A549 (cell line): ENCODE measurements at regions not wholly inside any gene's neighbourhood (a gene's known extent, or its start where the extent isn't known, plus 50 kb on each side); places are given as distances from the start of the nearest gene placed in this dataset.

Experiments used
- ATAC-seq, 2 experiments: fragments of 200-7000 bp in 1 of 2; fragments of >200 bp in 1 of 2; cut with Nextera tagmentation in 1 of 2; cut with Tn5 transposase in 1 of 2; 3 replicates each; pipeline versions ENCODE4 v1.8.0 to v1.9.1; 2018 to 2020; ENCODE audit warnings: mild to moderate bottlenecking in 1 of 2, moderate library complexity in 1 of 2
- CTCF ChIA-PET: fragments of 300-600 bp; sonication (Branson Sonifier 250); formaldehyde crosslinking; extraction: SDS; loops from one replicate; lab custom pipeline; 2021; ENCODE audit warnings: antibody characterized with exemption, inconsistent platforms; lab: Yijun Ruan, JAX
- POLR2A ChIA-PET: fragments of 350-600 bp; formaldehyde crosslinking; extraction: SDS; loops from one replicate; lab custom pipeline; 2021; ENCODE audit warnings: antibody characterized with exemption, inconsistent platforms; lab: Yijun Ruan, JAX
- DNase-seq, 2 experiments: peaks; one replicate each; pipeline versions ENCODE4 v3.0.0 to v3.0.0-alpha.2; 2011 to 2016; ENCODE audit warnings: low read depth in 1 of 2, low spot score in 1 of 2
- FAIRE-seq: peaks from 2 replicates; lab custom pipeline; 2011; peaks lifted over from hg19 to GRCh38; lab: Jason Lieb, UNC
- H3K27ac ChIP-seq, 2 experiments: fragments of >200 bp; sonication (Bioruptor Twin); formaldehyde crosslinking; 3 replicates each; pipeline ENCODE4 v1.5.1; 2016 to 2017
- H3K4me1 ChIP-seq: fragments of >200 bp; sonication (Bioruptor Twin); formaldehyde crosslinking; 3 replicates; pipeline ENCODE4 v1.6.1; 2016
- H3K4me2 ChIP-seq: fragments of >200 bp; sonication (Bioruptor Twin); formaldehyde crosslinking; 3 replicates; pipeline ENCODE4 v1.6.1; 2016
- H3K4me3 ChIP-seq: fragments of >200 bp; sonication (Bioruptor Twin); formaldehyde crosslinking; 3 replicates; pipeline ENCODE4 v1.5.1; 2016
- H3K9me3 ChIP-seq: fragments of >200 bp; sonication (Bioruptor Twin); formaldehyde crosslinking; 3 replicates; pipeline ENCODE4 v1.6.1; 2016
- BHLHE40 ChIP-seq: IDR thresholded peaks from 2 replicates; pipeline ENCODE4 v1.6.1; 2012; ENCODE audit warnings: low read depth, low read length, inconsistent platforms
- CBX8 ChIP-seq: fragments of 200-600 bp; sonication (generic); IDR thresholded peaks from 2 replicates; pipeline ENCODE4 v1.6.1; 2016
- CHD2 ChIP-seq: fragments of 150-350 bp; IDR thresholded peaks from 2 replicates; pipeline ENCODE4 v1.6.1; 2014; ENCODE audit warnings: low read length; ENCODE audit not compliant: partially characterized antibody
- EHF ChIP-seq: fragments of 250-450 bp; sonication (Bioruptor Pico); IDR thresholded peaks from 2 replicates; pipeline ENCODE4 v1.5.0; 2020; ENCODE audit warnings: mild to moderate bottlenecking
- ESRRA ChIP-seq: fragments of 150-350 bp; IDR thresholded peaks from 2 replicates; pipeline ENCODE4 v1.6.1; 2014; ENCODE audit warnings: mild to moderate bottlenecking, low read length, borderline replicate concordance
- FOSB ChIP-seq: fragments of 250-450 bp; sonication (Bioruptor Pico); IDR thresholded peaks from 2 replicates; pipeline ENCODE4 v1.5.0; 2020; ENCODE audit warnings: mild to moderate bottlenecking, moderate library complexity
- FOSL2 ChIP-seq, 2 experiments: fragments of 450-650 bp in 1 of 2; fragments of >200 bp in 1 of 2; sonication (Bioruptor Twin) in 1 of 2; formaldehyde crosslinking; IDR thresholded peaks; 2 replicates each; pipeline versions ENCODE4 v1.5.0 to v1.6.1; 2016 to 2020; ENCODE audit warnings: mild to moderate bottlenecking in 1 of 2, moderate library complexity in 1 of 2
- FOXS1 ChIP-seq: fragments of 250-450 bp; sonication (Bioruptor Pico); IDR thresholded peaks from 2 replicates; pipeline ENCODE4 v1.5.0; 2020; ENCODE audit warnings: mild to moderate bottlenecking, moderate library complexity
- HEYL ChIP-seq: fragments of 250-450 bp; sonication (Bioruptor Pico); IDR thresholded peaks from 2 replicates; pipeline ENCODE4 v1.8.0; 2021; ENCODE audit warnings: mild to moderate bottlenecking, moderate library complexity
- MYC ChIP-seq: IDR thresholded peaks from 2 replicates; pipeline ENCODE4 v1.6.1; 2012; ENCODE audit warnings: mild to moderate bottlenecking, inconsistent platforms, low read length, improper control_type of control experiment, borderline replicate concordance
- POLR2AphosphoS2 ChIP-seq: conservative IDR thresholded peaks from 2 replicates; pipeline ENCODE4 v1.6.1; 2012; ENCODE audit warnings: low read length, improper control_type of control experiment, inconsistent platforms
- RAD21 ChIP-seq, 2 experiments: fragments of >200 bp in 1 of 2; sonication (Bioruptor Twin) in 1 of 2; formaldehyde crosslinking in 1 of 2; IDR thresholded peaks in 1 of 2; conservative IDR thresholded peaks in 1 of 2; 2 replicates in 1 of 2; 3 replicates in 1 of 2; pipeline ENCODE4 v1.6.1; 2012 to 2018; ENCODE audit warnings: inconsistent platforms in 1 of 2
- RARB ChIP-seq: fragments of 250-450 bp; sonication (Bioruptor Pico); IDR thresholded peaks from 2 replicates; pipeline ENCODE4 v1.8.0; 2021; ENCODE audit warnings: mild to moderate bottlenecking, moderate library complexity
- RCOR1 ChIP-seq: fragments of 150-350 bp; IDR thresholded peaks from 2 replicates; pipeline ENCODE4 v1.6.1; 2014; ENCODE audit warnings: antibody characterized with exemption, low read length, low read depth
- RFX5 ChIP-seq: fragments of 450-650 bp; IDR thresholded peaks from 2 replicates; pipeline ENCODE4 v1.7.1; 2014; ENCODE audit warnings: antibody characterized with exemption, mild to moderate bottlenecking, moderate library complexity
- RNF2 ChIP-seq: fragments of 200-600 bp; sonication (generic); IDR thresholded peaks from 2 replicates; pipeline ENCODE4 v1.6.1; 2016; ENCODE audit warnings: low read depth, mild to moderate bottlenecking, antibody characterized with exemption, moderate library complexity, borderline replicate concordance
- SREBF2 ChIP-seq: fragments of 450-650 bp; IDR thresholded peaks from 2 replicates; pipeline ENCODE4 v1.6.1; 2014; ENCODE audit warnings: mild to moderate bottlenecking, moderate library complexity
- ZFP36 ChIP-seq: fragments of 450-650 bp; IDR thresholded peaks from 2 replicates; pipeline ENCODE4 v1.6.1; 2014; ENCODE audit warnings: borderline replicate concordance; ENCODE audit not compliant: partially characterized antibody
- WGBS: methylation state at CpG from one replicate; pipeline ENCODE4 v1.1.6; 2017; ENCODE audit errors: missing lambda C conversion rate; 5-methylcytosine and 5-hydroxymethylcytosine counted together
- TF ChIP-seq, protein P1 (sequence below): fragments of >200 bp; sonication (Bioruptor Twin); formaldehyde crosslinking; IDR thresholded peaks from 3 replicates; pipeline ENCODE4 v1.5.1; 2016
- TF ChIP-seq, protein P2 (sequence below): IDR thresholded peaks from 2 replicates; pipeline ENCODE4 v1.6.1; 2012; ENCODE audit warnings: low read depth, borderline replicate concordance
- TF ChIP-seq, protein P3 (sequence below): IDR thresholded peaks from 2 replicates; pipeline ENCODE4 v1.6.1; 2012

DNA sequence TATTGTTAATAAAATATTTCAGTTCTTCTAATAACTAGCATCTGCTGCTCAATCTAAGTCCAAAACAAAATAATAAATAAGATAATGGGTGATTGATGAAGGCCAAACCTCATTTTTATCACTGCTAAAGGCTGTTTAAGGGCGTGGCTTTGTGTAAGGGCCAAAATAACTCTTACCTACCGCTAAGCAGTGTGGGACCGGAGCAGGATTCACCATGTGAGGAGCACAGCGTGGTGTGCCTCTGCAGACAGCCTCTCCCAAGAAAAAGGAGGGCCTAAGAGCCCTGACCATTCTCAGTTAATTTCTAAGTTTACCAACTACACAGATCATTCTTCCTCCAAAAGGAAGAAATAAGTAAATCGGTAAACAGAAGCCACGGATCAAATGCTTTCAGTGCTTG is 353.7 kb downstream of the ARL6IP6 start:
- no peak overlapping the region for H3K4me2 ChIP-seq
- TF ChIP-seq RARB (CRISPR knock-in tag) (no peak), RFX5 (no peak), FOXS1 (CRISPR knock-in tag) (no peak), POLR2AphosphoS2 (no peak)
- TF ChIP-seq, protein P1, sequence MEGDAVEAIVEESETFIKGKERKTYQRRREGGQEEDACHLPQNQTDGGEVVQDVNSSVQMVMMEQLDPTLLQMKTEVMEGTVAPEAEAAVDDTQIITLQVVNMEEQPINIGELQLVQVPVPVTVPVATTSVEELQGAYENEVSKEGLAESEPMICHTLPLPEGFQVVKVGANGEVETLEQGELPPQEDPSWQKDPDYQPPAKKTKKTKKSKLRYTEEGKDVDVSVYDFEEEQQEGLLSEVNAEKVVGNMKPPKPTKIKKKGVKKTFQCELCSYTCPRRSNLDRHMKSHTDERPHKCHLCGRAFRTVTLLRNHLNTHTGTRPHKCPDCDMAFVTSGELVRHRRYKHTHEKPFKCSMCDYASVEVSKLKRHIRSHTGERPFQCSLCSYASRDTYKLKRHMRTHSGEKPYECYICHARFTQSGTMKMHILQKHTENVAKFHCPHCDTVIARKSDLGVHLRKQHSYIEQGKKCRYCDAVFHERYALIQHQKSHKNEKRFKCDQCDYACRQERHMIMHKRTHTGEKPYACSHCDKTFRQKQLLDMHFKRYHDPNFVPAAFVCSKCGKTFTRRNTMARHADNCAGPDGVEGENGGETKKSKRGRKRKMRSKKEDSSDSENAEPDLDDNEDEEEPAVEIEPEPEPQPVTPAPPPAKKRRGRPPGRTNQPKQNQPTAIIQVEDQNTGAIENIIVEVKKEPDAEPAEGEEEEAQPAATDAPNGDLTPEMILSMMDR = no peak
- no peak overlapping the region for H3K27ac ChIP-seq
- no peaks in the 10 kb centered on the region for H3K9me3 ChIP-seq
- H3K4me1 ChIP-seq = no peaks in the 10 kb centered on the region
- no peak overlapping the region for H3K4me3 ChIP-seq
- 69% methylated on average over 6 of the region's 6 CpGs for WGBS
- DNase-seq (no peak), FAIRE-seq (no peak), ATAC-seq (no peak)
- CTCF ChIA-PET = interaction anchor here (1.6 kb wide), 1 partner anchor 146 kb away, joined by 5 read pairs; no protein-coding TSS in a partner anchor
- POLR2A ChIA-PET = no interaction called here

DNA sequence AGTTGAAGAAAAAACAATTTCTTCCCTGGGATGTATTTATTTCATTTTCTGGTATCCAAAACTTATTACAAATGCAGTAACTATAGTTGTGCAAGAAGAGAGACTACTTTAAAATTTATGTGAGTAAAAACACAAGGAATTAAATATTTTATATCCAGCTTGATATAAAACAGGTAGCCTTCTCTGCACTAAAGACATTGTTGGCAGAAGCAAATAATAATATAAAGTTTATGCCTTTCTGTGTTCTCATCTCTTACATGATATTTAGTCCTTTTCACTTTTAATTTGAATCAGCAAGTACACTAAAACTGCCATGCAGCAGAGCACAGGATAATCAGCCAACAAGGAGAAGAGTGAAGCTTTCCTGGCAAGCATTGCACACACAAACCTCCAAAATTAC is 352.7 kb downstream of the ARL6IP6 start:
- no peaks in the 10 kb centered on the region for H3K4me1 ChIP-seq
- FAIRE-seq (no peak), DNase-seq (no peak), ATAC-seq (no peak)
- H3K4me3 ChIP-seq = no peak overlapping the region
- no peaks in the 10 kb centered on the region for H3K9me3 ChIP-seq
- ChIA-PET POLR2A (no interaction called here), CTCF (interaction anchor here (1.6 kb wide), 1 partner anchor 145 kb away, joined by 5 read pairs; no protein-coding TSS in a partner anchor)
- no peak for TF ChIP-seq CHD2
- TF ChIP-seq RNF2 = no peak
- TF ChIP-seq CBX8 = no peak
- TF ChIP-seq FOSB (CRISPR knock-in tag) = no peak
- TF ChIP-seq, protein P2, sequence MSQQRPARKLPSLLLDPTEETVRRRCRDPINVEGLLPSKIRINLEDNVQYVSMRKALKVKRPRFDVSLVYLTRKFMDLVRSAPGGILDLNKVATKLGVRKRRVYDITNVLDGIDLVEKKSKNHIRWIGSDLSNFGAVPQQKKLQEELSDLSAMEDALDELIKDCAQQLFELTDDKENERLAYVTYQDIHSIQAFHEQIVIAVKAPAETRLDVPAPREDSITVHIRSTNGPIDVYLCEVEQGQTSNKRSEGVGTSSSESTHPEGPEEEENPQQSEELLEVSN = no peak
- TF ChIP-seq MYC = no peak
- TF ChIP-seq RCOR1 = no peak
- no peak for TF ChIP-seq ESRRA
- TF ChIP-seq, protein P3, sequence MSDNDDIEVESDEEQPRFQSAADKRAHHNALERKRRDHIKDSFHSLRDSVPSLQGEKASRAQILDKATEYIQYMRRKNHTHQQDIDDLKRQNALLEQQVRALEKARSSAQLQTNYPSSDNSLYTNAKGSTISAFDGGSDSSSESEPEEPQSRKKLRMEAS = no peak
- no peak for TF ChIP-seq FOSL2 (IDR thresholded peaks at IDR 0.05)
- TF ChIP-seq FOSL2 (CRISPR knock-in tag; IDR thresholded peaks at IDR 0.05) = no peak
- no peak for TF ChIP-seq BHLHE40
- TF ChIP-seq RARB (CRISPR knock-in tag) = no peak
- TF ChIP-seq SREBF2 = no peak
- H3K4me2 ChIP-seq = no peak overlapping the region
- no peak overlapping the region for H3K27ac ChIP-seq

DNA sequence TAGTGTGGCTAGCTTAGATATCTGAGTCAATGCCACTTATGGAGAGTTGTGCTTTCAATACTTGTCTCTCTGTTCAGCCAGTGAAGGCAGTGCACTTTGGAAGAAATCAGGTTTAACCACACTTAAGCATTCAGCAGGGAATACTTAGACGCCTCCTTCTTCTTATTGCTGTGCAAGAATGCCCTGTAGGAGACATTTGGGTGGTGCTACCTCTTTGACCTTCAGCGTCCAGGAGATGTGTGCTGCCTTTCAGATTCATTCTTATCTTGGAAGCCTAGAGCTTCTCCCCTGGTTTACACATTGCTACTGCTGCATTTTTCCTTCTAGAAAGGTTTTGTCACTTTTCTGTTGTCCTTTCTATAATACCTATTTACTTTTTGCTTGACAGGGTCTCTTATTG is 350.5 kb downstream of the ARL6IP6 start:
- no peak for FAIRE-seq
- Histone ChIP-seq H3K4me2 (no peak overlapping the region), H3K4me3 (no peak overlapping the region)
- ChIA-PET CTCF (no interaction called here), POLR2A (no interaction called here)
- TF ChIP-seq ZFP36 = no peak
- TF ChIP-seq HEYL (CRISPR knock-in tag) = no peak
- no peak for TF ChIP-seq EHF (CRISPR knock-in tag)
- no peak for TF ChIP-seq RAD21 (conservative IDR thresholded peaks at IDR 0.05 in 1 of 2, IDR thresholded peaks at IDR 0.05 in 1 of 2)
- TF ChIP-seq, all 56 proteins: peak for 0
- DNase-seq (no peak), ATAC-seq (no peak)
- no peaks in the 10 kb centered on the region for H3K9me3 ChIP-seq
- no peaks in the 10 kb centered on the region for H3K4me1 ChIP-seq
- WGBS = 46% methylated on average over 2 of the region's 2 CpGs
- H3K27ac ChIP-seq = no peak overlapping the region
